IPS-20b (cell line): ENCODE measurements at regions not wholly inside any gene's neighbourhood (a gene's known extent, or its start where the extent isn't known, plus 50 kb on each side); places are given as distances from the start of the nearest gene placed in this dataset.
"Not testable (repeated sequence)": the region's sequence is repeated elsewhere in the genome, so short reads cannot be mapped to it uniquely, and the experiment has no call there.

Experiments
- H3K27ac ChIP-seq: one replicate; pipeline ENCODE4 v1.5.1; 2013; ENCODE audit warnings: low read length
- H3K27me3 ChIP-seq: 2 replicates; pipeline ENCODE4 v1.6.1; 2013; ENCODE audit warnings: mild to moderate bottlenecking, low read length, inconsistent platforms; ENCODE audit not compliant: insufficient read depth
- H3K36me3 ChIP-seq: 2 replicates; pipeline ENCODE4 v1.6.1; 2013; ENCODE audit warnings: low read depth, mild to moderate bottlenecking, inconsistent platforms, low read length, moderate library complexity; ENCODE audit not compliant: insufficient read depth
- H3K4me1 ChIP-seq: 2 replicates; pipeline ENCODE4 v1.6.1; 2013; ENCODE audit warnings: mild to moderate bottlenecking, control low read depth, inconsistent platforms, low read length, moderate library complexity; ENCODE audit not compliant: insufficient read depth
- H3K4me3 ChIP-seq: 2 replicates; pipeline ENCODE4 v1.5.1; 2013; ENCODE audit warnings: mild to moderate bottlenecking, low read length, inconsistent platforms
- H3K9ac ChIP-seq: 2 replicates; pipeline ENCODE4 v1.6.1; 2013; ENCODE audit warnings: low read depth, mild to moderate bottlenecking, inconsistent platforms, low read length, moderate library complexity
- H3K9me3 ChIP-seq: 2 replicates; pipeline ENCODE4 v1.6.1; 2013; ENCODE audit warnings: mild to moderate bottlenecking, low read depth, low read length, inconsistent platforms; ENCODE audit not compliant: insufficient read depth

DNA sequence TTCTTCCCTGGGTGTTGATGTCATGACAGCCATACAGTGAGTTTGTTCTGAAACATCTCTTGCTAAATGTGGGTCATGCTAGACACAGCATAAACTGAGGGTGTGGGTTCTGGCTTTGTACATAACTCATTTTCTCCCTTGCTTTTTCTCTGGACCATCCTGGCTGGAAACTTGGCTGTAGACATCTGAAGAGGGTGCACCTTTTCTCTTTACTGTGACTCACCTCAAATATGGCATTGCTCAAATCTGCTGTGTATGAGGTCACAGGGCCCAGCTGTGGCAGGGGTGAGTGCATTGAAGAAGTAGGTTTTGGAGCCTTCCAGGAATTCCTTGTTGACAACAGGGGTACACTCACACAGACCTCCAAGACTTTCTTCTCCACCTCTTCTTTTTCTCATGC lies 465.5 kb upstream of the AMELY start:
- H3K9ac ChIP-seq = no peak overlapping the region
- no peak overlapping the region for H3K4me3 ChIP-seq
- H3K27ac ChIP-seq = no peak overlapping the region
- peaks cover 45% of the 10 kb centered on the region; the same call in 1 of the 2 replicates for H3K36me3 ChIP-seq
- no peaks in the 10 kb centered on the region for H3K9me3 ChIP-seq
- no peaks in the 10 kb centered on the region for H3K27me3 ChIP-seq
- H3K4me1 ChIP-seq = no peaks in the 10 kb centered on the region

- not testable (repeated sequence) for H3K9me3 ChIP-seq, H3K4me3 ChIP-seq, H3K27ac ChIP-seq, H3K4me1 ChIP-seq, H3K9ac ChIP-seq, H3K27me3 ChIP-seq
- peaks cover 51% of the 10 kb centered on the region; the same call in 1 of the 2 replicates for H3K36me3 ChIP-seq
Measured at GRCh38 chrY:7374485-7374884, 462.9 kb upstream of the AMELY start.

DNA sequence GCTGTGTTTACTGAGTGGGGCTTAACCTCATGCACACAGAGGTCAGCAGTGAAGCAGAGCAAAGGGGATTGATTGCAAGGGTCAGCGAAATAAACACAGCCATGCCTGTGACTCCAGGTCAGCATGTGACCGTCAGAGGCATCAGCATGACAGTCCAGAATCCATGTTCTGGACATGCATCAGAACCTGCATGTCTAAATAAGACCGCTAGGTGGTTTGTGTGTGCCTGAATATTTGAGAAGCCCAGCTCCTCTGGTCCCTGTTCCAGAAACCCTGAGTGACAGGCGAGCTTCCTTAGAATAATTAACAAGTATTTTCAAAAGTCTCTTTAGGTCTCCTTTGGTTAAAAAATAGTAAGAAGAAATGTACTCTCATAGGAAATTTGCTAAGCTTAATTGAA lies 460.4 kb upstream of the AMELY start:
- H3K4me3 ChIP-seq, H3K27me3 ChIP-seq, H3K9me3 ChIP-seq, H3K27ac ChIP-seq, H3K9ac ChIP-seq, H3K4me1 ChIP-seq: not testable (repeated sequence)
- peaks cover 48% of the 10 kb centered on the region for H3K36me3 ChIP-seq

DNA sequence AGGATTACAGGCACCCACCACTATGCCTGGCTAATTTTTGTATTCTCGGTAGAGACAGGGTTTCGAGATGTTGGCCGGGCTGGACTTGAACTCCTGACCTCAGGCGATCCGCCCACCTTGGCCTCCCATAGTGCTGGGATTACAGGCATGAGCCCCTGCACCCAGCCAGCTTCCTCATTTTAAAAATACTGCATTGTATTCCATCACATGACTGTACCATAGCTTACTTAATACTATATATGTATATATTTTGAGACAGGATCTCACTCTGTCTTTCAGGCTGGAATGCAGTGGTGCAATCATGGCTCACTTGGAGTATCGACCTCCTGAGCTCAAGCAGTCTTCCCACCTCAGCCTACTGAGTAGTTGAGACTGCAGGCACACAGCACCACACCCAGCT lies 459.5 kb upstream of the AMELY start:
- not testable (repeated sequence) for H3K9me3 ChIP-seq, H3K4me3 ChIP-seq, H3K9ac ChIP-seq, H3K27ac ChIP-seq, H3K4me1 ChIP-seq, H3K27me3 ChIP-seq
- peaks cover 38% of the 10 kb centered on the region for H3K36me3 ChIP-seq

GRCh38 chrY:7359520-7359919 lies 448.0 kb upstream of the AMELY start:
- Histone ChIP-seq H3K36me3 (peaks cover 50% of the 10 kb centered on the region), H3K27me3 (no peaks in the 10 kb centered on the region), H3K27ac (no peak overlapping the region), H3K9me3 (no peaks in the 10 kb centered on the region), H3K9ac (no peak overlapping the region), H3K4me1 (peaks cover 9% of the 10 kb centered on the region), H3K4me3 (no peak overlapping the region)

DNA sequence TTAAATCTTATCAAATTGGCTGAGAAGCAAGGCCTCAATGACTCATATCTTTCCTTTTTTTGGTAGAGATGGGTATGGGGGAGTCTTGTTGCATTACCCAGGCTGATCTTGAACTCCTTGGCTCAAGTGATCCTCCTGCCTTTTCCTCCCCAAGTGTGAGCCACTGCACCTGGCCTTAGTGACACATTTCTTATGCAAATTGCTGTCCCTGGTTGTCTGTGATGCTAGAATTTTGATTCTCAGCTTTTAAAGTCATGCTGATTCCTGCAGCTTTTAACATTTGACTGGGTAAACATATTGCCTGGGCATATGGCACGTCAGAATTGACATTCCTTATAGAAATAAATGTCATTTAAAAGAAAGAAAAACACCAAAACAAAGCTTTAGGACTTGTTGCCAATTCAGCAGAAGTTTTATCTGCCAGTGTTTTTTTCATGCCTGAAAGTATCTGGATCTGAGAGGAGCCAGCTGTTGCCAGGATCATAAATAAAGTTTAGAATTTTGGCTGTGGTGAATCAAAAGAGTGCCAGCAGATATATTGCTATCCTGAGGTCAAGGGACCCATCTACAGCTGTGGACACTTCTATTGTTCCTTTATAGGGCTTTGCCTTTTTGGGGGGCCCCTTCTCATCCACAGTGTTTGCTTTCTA lies 446.7 kb upstream of the AMELY start:
- Histone ChIP-seq H3K9me3 (no peaks in the 10 kb centered on the region), H3K9ac (no peak overlapping the region), H3K36me3 (peaks cover 48% of the 10 kb centered on the region), H3K27ac (no peak overlapping the region), H3K4me1 (peaks cover 9% of the 10 kb centered on the region), H3K4me3 (no peak overlapping the region), H3K27me3 (no peaks in the 10 kb centered on the region)

- H3K27me3 ChIP-seq, H3K9me3 ChIP-seq, H3K4me3 ChIP-seq, H3K27ac ChIP-seq, H3K9ac ChIP-seq, H3K4me1 ChIP-seq: not testable (repeated sequence)
- H3K36me3 ChIP-seq = peaks cover 48% of the 10 kb centered on the region
Measured at GRCh38 chrY:7355891-7356290, 444.3 kb upstream of the AMELY start.

GRCh38 chrY:7344661-7345060 lies 433.1 kb upstream of the AMELY start:
- Histone ChIP-seq H3K27ac (no peak overlapping the region), H3K9me3 (no peaks in the 10 kb centered on the region), H3K9ac (no peak overlapping the region), H3K27me3 (no peaks in the 10 kb centered on the region), H3K4me1 (no peaks in the 10 kb centered on the region), H3K4me3 (no peak overlapping the region), H3K36me3 (peaks cover 11% of the 10 kb centered on the region)

- Histone ChIP-seq H3K27ac (no peak overlapping the region), H3K4me1 (no peaks in the 10 kb centered on the region), H3K4me3 (no peak overlapping the region), H3K9me3 (no peaks in the 10 kb centered on the region), H3K27me3 (no peaks in the 10 kb centered on the region), H3K9ac (no peak overlapping the region), H3K36me3 (peaks cover 11% of the 10 kb centered on the region)
Measured at GRCh38 chrY:7343261-7343660, 431.7 kb upstream of the AMELY start.

DNA sequence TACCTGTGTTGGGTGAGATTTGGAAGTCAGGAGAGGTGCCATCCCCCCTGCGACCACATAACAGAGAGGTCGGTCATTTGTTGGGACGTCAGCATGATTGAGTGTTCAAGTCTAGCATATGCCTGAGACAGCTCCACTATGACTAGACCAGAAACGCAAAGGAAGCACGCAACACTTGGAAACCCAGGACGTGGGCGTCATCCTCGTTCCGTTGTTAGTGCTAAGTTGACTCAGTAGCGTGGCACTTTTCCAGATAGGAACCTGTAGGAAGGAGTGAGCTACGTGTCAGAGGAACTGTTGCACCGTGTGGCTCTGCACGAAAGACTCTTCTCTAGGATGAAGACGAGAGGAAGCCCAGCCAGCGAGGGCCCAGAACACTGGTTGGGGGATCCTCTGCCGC lies 431.2 kb upstream of the AMELY start:
- H3K36me3 ChIP-seq = peaks cover 12% of the 10 kb centered on the region
- H3K27ac ChIP-seq, H3K4me1 ChIP-seq, H3K27me3 ChIP-seq, H3K9me3 ChIP-seq, H3K4me3 ChIP-seq, H3K9ac ChIP-seq: not testable (repeated sequence)

DNA sequence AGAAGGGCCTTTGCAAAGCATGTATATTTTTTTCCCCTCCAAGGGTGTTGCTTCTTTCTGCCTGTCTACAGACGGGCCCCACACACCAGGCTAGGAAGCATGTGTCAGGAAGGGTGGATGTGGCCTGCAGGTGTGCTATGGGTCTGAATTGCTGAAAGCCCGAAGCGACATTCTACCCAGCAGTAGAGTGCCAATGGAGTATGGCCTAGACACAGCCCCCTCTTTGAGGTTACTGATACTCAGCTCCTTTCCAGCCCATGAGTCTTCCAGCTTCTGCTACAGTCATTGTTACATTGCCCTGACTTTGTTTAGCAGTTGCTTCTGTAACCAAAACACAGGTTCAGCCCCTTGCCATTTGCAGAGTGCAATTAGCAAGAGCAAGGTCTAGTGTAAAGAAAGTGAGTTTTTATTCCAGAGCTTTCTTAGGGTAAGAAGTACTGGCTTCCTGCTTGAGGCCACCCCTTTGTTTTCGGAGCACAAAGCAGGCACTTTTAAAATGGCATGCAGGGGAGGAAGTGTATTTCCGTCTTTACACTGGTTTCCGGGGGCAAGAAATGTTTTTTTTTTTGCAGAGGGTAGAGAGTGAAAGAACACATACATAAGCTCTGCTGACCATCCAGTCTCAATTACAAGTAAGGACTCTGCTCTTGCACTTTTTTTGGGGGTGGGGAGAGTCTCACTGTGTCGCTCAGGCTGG lies 428.0 kb upstream of the AMELY start:
- no peak overlapping the region for H3K27ac ChIP-seq
- no peaks in the 10 kb centered on the region for H3K4me1 ChIP-seq
- no peaks in the 10 kb centered on the region for H3K27me3 ChIP-seq
- H3K9ac ChIP-seq = no peak overlapping the region
- no peak overlapping the region for H3K4me3 ChIP-seq
- peaks cover 14% of the 10 kb centered on the region; the same call in 1 of the 2 replicates for H3K36me3 ChIP-seq
- H3K9me3 ChIP-seq = no peaks in the 10 kb centered on the region

DNA sequence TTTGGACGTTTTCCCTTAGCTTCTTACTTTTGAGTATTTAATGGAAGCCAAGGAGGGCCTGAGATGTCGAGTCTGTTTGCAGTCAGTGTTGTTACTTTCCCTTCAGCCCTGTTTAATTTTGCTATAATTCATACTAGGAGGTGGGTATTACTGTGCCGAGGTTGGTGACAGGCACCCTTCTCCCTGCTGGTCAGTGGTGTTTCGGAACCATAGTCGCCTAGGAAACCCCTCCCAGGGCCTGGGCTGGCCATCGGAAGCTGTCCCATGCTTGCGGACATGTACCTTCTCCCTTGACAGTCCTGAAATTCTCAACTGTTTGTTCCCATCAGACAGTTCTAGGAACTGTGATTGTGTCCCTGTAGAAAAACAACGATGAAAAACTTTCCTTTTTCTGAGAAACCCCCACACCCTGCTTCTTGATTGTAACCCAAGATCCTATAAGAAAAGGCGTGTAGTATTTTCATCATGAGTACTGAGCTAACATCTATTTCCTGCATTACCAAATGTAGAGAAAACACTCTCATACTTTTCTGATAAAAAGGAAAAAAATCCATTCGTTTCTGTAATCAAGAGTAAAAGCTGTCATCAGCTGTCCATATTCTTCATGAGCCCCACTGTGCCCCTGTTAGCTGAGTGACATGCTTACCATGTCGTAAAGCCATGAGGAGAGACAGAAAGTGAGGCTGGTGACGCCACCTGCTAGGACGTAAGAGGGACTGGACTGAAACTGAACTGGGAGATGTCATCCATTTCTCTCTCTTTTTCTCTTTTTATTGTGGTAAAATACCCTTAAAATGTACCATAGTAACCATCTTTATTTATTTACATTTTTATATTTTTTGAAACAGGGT lies 424.7 kb upstream of the AMELY start:
- H3K4me3 ChIP-seq = no peak overlapping the region
- no peaks in the 10 kb centered on the region for H3K27me3 ChIP-seq
- peaks cover 19% of the 10 kb centered on the region; the same call in 1 of the 2 replicates for H3K36me3 ChIP-seq
- no peak overlapping the region for H3K9ac ChIP-seq
- no peaks in the 10 kb centered on the region for H3K4me1 ChIP-seq
- H3K9me3 ChIP-seq = no peaks in the 10 kb centered on the region
- no peak overlapping the region for H3K27ac ChIP-seq
